C4-2B (cell line): ENCODE measurements at regions not wholly inside any gene's neighbourhood (a gene's known extent, or its start where the extent isn't known, plus 50 kb on each side); places are given as distances from the start of the nearest gene placed in this dataset.

Experiments used
- H3K27ac ChIP-seq: fragments of 450-650 bp; 2 replicates; pipeline ENCODE4 v1.5.1; 2017
- CTCF ChIP-seq: fragments of 450-650 bp; conservative IDR thresholded peaks from 2 replicates; pipeline ENCODE4 v1.5.1; 2017; ENCODE audit warnings: mild to moderate bottlenecking
- ZFX ChIP-seq: fragments of 450-650 bp; IDR thresholded peaks from 2 replicates; pipeline ENCODE4 v1.6.1; 2017

GRCh38 chr2:64784168-64785061, 130.7 kb upstream of the SERTAD2 start:
- H3K27ac ChIP-seq = no peak overlapping the region
- TF ChIP-seq ZFX (no peak), CTCF (no peak)

GRCh38 chr2:64785245-64785644, 131.5 kb upstream of the SERTAD2 start:
- no peak for TF ChIP-seq CTCF
- no peak for TF ChIP-seq ZFX
- no peak overlapping the region for H3K27ac ChIP-seq

- no peak overlapping the region for H3K27ac ChIP-seq
- no peak for TF ChIP-seq ZFX
- TF ChIP-seq CTCF = no peak
Observed at GRCh38 chr2:64786343-64787018, 132.8 kb upstream of the SERTAD2 start.

- TF ChIP-seq CTCF = no peak
- TF ChIP-seq ZFX = no peak
- no peak overlapping the region for H3K27ac ChIP-seq
Observed at GRCh38 chr2:64787019-64787365, 133.3 kb upstream of the SERTAD2 start.

GRCh38 chr2:64787698-64788097, 134.0 kb upstream of the SERTAD2 start:
- no peak overlapping the region for H3K27ac ChIP-seq
- TF ChIP-seq ZFX (no peak), CTCF (no peak)

- no peak for TF ChIP-seq ZFX
- TF ChIP-seq CTCF = no peak
- no peak overlapping the region for H3K27ac ChIP-seq
Observed at GRCh38 chr2:64789466-64790320, 136.0 kb upstream of the SERTAD2 start.

GRCh38 chr2:64792300-64792699, 138.6 kb upstream of the SERTAD2 start:
- no peak overlapping the region for H3K27ac ChIP-seq

More at GRCh38 chr2:64792300-64792699, 138.6 kb upstream of the SERTAD2 start:
- no peak for TF ChIP-seq CTCF
- TF ChIP-seq ZFX = no peak
